GM12878 (cell line): ENCODE measurements at regions not wholly inside any gene's neighbourhood (a gene's known extent, or its start where the extent isn't known, plus 50 kb on each side); places are given as distances from the start of the nearest gene placed in this dataset.

Experiments used
- ASH2L ChIP-seq: fragments of 300-600, 200-600 bp; sonication (generic); IDR thresholded peaks from 2 replicates; pipeline ENCODE4 v1.6.1; 2017; ENCODE audit warnings: low read depth, mild to moderate bottlenecking, borderline replicate concordance
- EP300 ChIP-seq, 2 experiments: fragments of 150-350 bp in 1 of 2; IDR thresholded peaks; 2 replicates each; pipeline ENCODE4 v1.6.1; 2011 to 2012; ENCODE audit warnings: low read depth in 2 of 2, low read length in 2 of 2, borderline replicate concordance in 1 of 2, improper control_type of control experiment in 1 of 2, inconsistent platforms in 1 of 2; ENCODE audit not compliant: control insufficient read depth in 1 of 2
- POLR2A ChIP-seq: IDR thresholded peaks from 2 replicates; pipeline ENCODE4 v1.6.1; 2011; ENCODE audit warnings: low read depth, mild to moderate bottlenecking, low read length
- PRDM15 ChIP-seq: fragments of 450-650 bp; formaldehyde crosslinking; IDR thresholded peaks from 2 replicates; pipeline ENCODE4 v1.4.0; 2020; ENCODE audit warnings: mild to moderate bottlenecking, moderate library complexity
- TCF12 ChIP-seq: IDR thresholded peaks from 2 replicates; pipeline ENCODE4 v1.6.1; 2011; ENCODE audit warnings: low read depth, mild to moderate bottlenecking, low read length
- ZNF384 ChIP-seq: IDR thresholded peaks from 2 replicates; pipeline ENCODE4 v1.6.1; 2012; ENCODE audit warnings: low read depth, mild to moderate bottlenecking, low read length, improper control_type of control experiment, borderline replicate concordance
- TF ChIP-seq, protein P1 (sequence below), 3 experiments: IDR thresholded peaks in 2 of 3; conservative IDR thresholded peaks in 1 of 3; 2 replicates each; pipeline ENCODE4 v1.5.1; 2011; ENCODE audit warnings: low read depth in 3 of 3, low read length in 3 of 3, mild to moderate bottlenecking in 3 of 3, control low read depth in 2 of 3, moderate library complexity in 2 of 3, inconsistent platforms in 1 of 3, mixed read lengths in 1 of 3; ENCODE audit not compliant: control insufficient read depth in 2 of 3, insufficient read depth in 1 of 3; ENCODE audit errors: extremely low read depth in 1 of 3
- TF ChIP-seq, protein P2 (sequence below): IDR thresholded peaks from 2 replicates; pipeline ENCODE4 v1.6.1; 2011; ENCODE audit warnings: mild to moderate bottlenecking, low read depth, low read length, moderate library complexity; ENCODE audit not compliant: insufficient replicate concordance

GRCh38 chr9:86572904-86573303, 218.7 kb upstream of the TUT7 start:
- no peak for TF ChIP-seq EP300 (IDR thresholded peaks at IDR 0.05; ENCODE audit: borderline replicate concordance in 1 of 2, control insufficient read depth in 1 of 2, low read depth in 2 of 2, low read length in 2 of 2)
- TF ChIP-seq, protein P1, sequence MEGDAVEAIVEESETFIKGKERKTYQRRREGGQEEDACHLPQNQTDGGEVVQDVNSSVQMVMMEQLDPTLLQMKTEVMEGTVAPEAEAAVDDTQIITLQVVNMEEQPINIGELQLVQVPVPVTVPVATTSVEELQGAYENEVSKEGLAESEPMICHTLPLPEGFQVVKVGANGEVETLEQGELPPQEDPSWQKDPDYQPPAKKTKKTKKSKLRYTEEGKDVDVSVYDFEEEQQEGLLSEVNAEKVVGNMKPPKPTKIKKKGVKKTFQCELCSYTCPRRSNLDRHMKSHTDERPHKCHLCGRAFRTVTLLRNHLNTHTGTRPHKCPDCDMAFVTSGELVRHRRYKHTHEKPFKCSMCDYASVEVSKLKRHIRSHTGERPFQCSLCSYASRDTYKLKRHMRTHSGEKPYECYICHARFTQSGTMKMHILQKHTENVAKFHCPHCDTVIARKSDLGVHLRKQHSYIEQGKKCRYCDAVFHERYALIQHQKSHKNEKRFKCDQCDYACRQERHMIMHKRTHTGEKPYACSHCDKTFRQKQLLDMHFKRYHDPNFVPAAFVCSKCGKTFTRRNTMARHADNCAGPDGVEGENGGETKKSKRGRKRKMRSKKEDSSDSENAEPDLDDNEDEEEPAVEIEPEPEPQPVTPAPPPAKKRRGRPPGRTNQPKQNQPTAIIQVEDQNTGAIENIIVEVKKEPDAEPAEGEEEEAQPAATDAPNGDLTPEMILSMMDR (IDR thresholded peaks at IDR 0.05 in 2 of 3, conservative IDR thresholded peaks at IDR 0.05 in 1 of 3; ENCODE audit: control insufficient read depth in 2 of 3, extremely low read depth in 1 of 3, insufficient read depth in 1 of 3, low read depth in 3 of 3, low read length in 3 of 3): no peak
- TF ChIP-seq, protein P2, sequence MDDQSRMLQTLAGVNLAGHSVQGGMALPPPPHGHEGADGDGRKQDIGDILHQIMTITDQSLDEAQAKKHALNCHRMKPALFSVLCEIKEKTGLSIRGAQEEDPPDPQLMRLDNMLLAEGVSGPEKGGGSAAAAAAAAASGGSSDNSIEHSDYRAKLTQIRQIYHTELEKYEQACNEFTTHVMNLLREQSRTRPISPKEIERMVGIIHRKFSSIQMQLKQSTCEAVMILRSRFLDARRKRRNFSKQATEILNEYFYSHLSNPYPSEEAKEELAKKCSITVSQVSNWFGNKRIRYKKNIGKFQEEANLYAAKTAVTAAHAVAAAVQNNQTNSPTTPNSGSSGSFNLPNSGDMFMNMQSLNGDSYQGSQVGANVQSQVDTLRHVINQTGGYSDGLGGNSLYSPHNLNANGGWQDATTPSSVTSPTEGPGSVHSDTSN: no peak
- TF ChIP-seq ZNF384: no peak
- TF ChIP-seq ASH2L: no peak
- no peak for TF ChIP-seq TCF12
- no peak for TF ChIP-seq POLR2A
- no peak for TF ChIP-seq PRDM15
